ENCODE measurements at regions not wholly inside any gene's neighbourhood (a gene's known extent, or its start where the extent isn't known, plus 50 kb on each side); places are given as distances from the start of the nearest gene placed in this dataset.

DNA sequence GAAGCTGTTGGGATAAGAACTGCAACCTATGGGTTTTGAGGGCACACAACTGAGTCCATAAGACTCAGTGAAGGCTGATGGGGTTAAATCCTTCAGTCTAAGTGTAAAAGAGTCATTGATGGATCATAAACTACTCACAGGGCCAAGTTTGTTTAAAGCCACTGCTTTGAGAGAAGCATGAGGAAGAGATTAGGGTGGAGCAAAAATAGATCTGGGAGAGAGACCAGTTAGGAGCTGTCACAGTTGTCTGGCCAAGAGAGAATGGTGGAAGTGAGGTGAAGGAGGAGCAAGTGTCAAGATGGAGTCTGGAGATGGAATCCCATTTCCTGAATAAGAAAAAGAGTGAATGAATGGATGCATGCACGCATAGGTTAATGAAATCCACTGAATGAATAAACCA lies 379.1 kb upstream of the CDH11 start:
- ATAC-seq (no peak), DNase-seq (ENCODE audit: low spot score) (no peak)

DNA sequence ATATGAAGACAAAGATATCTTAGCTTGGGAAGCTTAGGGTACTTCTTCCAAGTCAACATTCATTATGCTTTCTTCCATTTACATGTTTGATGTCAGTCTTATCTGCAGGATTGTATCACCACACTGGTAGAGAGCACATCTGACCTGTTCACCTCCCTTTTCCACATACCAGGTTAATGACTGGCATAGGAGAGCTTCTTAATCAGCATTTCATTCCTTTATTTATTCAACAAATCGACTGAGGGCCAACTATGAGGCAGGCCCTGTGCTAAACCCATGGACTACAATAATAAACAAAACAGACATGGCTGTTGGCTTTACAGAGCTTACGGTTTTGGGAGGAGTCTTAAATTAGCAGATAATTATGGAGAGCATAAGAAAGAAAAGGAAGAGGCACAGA lies 378.1 kb upstream of the CDH11 start:
- ATAC-seq, result no peak
- DNase-seq (ENCODE audit: low spot score), result no peak

DNA sequence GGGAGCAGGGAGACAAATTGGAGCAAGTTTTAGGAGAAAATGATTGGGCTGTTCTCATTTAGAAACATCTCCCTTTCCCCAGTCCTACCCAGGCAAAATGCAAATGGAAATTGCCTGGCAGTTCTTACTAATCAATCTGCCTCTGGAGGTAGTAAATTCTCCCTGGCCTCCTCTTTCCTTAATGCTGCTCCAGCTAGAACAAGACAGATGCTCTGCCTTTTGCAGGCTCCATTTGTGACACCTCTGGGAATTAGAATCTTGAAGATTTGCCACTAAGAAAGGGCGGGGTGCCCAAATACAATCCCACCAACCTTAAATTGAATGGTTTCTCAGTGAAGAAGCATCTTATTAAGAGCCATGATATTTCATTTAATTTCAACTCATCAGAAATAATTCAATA lies 377.7 kb upstream of the CDH11 start:
- ATAC-seq (no peak), DNase-seq (ENCODE audit: low spot score) (no peak)

DNA sequence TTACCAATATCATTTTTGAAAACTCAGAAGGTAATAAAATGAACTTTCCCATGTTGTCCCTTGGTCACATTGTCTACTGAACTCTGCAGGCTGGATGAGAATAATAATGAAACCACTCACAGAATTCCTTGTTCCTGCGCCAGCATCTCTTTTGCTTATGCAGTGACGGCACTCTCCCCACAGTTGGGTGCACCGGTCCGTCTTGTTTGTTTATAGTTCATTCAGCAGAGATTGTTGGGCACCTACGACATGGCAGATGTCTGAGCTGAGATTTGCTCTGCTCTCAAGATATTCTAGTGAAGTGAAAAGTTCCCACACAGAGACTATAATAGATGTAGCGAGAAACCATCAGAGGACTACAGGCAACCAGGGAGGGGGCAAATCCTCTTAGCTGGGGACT lies 375.7 kb upstream of the CDH11 start:
- no peak for ATAC-seq
- no peak for DNase-seq (ENCODE audit: low spot score)

DNA sequence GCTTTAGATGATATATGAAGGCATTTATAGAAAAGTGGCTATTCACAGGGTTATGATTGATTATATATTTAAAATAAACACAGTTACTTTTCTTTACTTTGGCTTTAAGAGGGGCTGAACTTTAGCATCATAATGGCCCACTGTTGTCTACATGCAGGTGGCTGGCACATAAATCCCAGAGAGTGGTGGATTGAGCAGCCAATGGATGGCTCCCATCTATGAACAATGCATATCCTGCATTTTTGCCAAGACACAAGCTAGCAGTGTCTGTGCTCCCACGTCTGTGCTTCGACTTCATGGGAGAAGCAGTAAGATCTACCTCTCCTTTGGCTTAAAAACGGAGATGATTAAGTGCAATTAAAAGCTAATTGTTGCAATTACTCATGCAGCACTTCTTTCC lies 373.2 kb upstream of the CDH11 start:
- ATAC-seq, result no peak
- no peak for DNase-seq (ENCODE audit: low spot score)

DNA sequence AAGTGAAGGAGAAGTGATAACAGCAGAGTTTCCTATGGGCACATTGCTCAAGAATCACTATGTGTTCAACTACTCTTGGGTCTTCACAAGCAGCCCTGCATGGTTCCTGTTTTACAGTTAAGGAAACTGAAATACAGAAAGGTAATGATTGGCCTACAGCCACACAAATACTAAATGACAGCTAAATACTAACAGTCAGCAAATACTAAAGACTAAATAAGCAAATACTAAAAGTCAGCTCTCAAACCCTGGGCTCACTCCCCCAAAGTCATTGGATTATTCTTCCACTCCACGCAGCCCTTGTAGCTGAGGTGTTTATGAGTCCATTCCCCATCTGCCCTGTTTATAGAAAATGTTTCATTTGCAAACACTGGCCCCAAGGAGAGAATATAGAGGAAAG lies 372.7 kb upstream of the CDH11 start:
- no peak for ATAC-seq
- DNase-seq (ENCODE audit: low spot score), result no peak

DNA sequence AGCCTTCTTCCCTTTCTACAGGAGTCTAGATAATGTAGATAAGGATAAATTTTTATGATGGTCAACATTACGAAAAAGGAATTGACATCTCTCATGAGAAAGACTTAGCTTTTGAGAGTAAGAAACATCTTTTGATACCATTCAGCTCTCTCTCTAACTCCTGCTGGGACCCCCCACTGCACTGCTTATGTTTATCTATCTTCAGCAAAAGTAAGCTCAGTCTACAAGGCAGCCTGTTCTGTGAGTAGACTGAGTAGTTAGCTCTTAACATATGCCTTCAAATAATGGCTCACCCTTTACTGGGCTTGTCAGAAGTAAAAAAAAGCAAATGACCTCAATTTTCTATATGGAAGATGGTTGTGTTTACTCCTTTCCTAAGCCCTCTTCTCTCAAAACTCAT lies 372.2 kb upstream of the CDH11 start:
- ATAC-seq (no peak), DNase-seq (ENCODE audit: low spot score) (no peak)

DNA sequence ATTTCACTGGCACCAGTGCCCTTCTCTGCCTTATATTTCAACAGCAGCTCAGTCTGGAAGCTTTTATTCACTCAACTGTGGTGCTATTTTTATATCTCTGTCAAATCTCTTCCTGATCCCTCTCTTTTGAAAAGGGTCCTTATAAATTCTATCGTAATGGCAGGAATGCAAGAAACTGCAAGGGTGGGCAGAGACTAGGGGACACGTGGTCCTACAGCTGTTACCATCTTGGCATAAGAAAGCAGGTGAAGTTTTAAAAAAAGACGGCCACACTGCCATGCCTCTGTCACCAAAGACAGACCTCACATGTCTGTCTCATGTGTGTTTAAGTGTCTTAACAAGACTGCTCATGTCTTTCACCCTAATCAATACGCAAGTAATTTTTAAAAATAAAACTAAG lies 368.4 kb upstream of the CDH11 start:
- ATAC-seq (no peak), DNase-seq (ENCODE audit: low spot score) (no peak)

DNA sequence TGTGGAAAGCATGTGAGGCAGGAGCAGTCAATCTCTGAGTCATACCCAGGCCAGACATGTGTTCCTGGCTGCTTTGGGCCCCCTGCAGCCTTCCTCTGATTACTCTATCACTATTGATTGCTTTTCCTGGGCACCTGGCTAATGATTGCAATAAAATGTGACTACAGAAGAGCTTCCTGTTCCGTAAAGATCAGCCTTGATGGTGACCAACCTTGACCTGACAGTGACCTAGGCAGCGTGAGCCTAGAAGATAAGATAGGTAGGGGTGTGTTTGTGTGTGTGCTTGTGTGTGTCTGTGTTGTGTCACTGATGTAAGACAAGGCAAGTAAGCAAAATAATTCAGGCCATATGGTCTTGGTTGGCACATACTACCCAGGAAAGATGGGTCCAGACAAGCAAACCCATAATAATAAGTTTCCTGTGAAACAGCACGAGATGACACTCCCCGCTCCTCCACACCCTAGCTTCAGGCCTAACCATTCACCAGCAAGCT lies 367.7 kb upstream of the CDH11 start:
- ATAC-seq (no peak), DNase-seq (ENCODE audit: low spot score) (no peak)

DNA sequence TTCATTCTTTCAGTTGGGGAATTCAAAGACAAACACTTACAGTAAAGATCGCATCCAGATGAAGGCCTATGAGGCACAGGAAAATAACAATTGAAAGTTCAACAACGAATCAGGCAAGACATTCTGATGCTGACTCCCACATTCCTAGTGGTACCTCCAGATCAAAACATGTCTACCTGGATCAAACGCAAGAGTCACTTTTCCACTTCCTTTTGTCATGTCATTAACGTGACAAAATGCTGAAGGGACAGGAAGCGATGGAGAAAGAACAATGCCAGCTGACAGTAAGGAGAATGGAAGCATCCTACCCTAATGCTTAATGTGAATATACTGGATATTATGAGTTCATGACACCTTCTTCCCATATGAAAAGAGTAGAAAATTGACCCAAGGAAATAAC lies 365.4 kb upstream of the CDH11 start:
- DNase-seq (ENCODE audit: low spot score) (no peak), ATAC-seq (no peak)

DNA sequence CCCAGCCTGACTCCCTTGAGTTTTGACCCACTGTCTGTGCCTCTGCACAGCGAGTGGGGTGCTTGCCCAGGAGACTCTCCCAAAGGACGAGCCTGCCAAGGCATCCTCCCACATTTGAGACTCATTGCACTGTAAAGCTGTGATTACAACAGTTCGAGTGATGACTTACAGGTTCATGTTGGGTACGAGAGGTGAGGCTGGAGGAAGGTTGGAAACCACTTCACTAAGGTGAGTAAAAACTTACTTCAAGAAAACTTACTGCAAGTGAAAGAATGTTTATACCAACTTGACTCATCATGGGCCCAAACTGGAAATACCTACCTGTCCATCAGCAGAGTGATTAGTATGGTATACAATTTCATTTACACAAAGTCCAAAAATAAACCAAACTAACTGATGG lies 360.1 kb upstream of the CDH11 start:
- ATAC-seq, result no peak
- no peak for DNase-seq (ENCODE audit: low spot score)

DNA sequence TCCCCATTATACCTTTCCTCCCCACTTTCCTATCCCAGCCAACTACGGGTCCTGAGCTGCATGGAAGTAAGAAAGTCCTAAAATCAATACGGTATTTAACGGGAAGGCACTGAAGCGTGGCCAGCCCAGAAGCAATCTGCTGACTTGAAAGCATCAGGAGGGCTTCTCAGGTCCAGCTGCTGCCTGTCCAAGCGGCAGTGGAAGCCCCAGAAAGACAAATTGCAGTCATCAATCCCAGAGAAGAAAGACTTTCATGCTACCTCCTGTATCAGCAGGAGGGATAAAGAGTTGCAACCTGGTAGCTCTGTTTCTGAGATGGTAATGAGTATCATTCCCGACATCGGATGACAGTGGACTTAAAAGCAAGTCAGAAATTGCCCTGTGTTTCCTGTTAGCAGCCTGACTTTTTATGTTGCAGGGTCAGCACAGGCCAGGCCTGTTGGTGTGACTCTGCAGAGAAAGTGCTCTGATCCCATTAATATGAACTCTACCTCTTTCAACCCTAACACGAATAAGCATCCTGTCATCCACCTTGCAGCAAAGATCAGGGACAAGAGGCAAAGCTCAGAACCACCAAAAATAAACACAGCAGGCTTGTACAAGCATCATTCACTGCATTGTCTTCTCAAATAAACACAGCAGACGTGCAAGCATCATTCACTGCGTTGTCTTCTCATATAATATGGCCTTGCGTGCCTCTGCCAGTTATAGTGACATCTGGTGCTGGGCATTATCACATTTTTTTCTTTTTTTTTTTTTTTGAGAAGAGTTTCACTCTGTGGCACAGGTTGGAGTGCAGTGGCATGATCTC lies 358.6 kb upstream of the CDH11 start:
- DNase-seq (ENCODE audit: low spot score) (no peak), ATAC-seq (no peak)

DNA sequence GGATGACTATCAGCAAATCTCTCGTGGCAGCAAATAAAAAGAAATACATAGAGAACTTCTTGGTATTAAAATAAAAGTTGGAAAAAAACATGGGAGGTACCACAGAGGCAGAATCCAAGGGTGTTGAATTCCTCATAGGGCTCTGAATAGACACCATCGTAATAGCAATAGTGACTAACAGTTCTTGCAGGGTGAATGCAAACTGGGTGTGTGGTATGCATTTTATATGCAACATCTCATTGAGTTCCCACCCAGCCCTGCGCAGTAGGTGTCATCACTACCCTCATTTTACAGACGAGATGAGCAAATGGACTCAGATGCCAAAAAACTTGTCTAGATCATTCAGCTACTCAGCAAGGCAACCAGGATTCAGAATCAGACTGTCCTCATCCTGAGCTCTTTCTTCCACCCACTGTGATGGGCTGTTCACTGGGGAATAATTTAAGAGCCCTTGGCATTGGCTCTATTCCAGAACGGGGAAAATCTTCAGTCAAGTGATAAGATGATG lies 354.6 kb upstream of the CDH11 start:
- no peak for ATAC-seq
- no peak for DNase-seq (ENCODE audit: low spot score)

DNA sequence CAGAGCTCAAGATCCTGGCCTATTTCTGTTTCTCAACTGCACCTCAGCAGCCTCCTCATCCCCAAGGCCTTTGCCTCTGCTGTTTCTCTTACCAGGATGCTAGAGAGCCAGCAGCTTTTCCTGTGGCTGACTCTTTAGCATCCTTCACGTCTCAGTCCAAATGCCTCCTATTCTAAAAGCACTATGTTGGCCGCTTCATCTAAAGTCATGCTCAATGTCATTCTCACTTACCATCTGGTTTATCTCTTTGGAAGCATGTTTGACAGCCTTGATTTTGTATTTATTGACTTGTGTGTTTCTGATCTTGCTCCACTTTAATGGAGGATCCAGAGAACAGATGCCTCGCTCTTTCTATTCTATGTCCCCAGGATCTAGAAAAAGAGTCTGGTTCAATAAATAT lies 351.8 kb upstream of the CDH11 start:
- no peak for ATAC-seq
- no peak for DNase-seq (ENCODE audit: low spot score)

DNA sequence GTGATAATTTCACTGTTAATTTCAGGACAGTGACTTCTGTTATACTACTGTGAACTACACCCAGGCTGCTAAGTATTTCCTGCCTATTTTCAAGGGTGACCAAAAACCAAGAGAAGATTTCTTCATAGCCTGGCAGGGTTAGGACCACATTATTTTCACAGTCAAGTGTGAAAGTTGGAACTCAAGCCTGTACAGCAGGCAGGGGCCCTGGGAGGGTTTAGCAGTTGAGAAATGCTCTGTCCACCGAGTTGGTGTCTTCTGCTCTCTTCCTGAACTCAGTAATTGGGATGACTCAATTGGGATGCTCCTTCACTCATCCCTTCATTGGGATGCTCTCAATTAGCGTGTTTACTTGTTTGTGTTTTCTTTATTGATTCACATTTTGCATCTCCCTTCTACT lies 347.3 kb upstream of the CDH11 start:
- DNase-seq (ENCODE audit: low spot score) (no peak), ATAC-seq (no peak)

DNA sequence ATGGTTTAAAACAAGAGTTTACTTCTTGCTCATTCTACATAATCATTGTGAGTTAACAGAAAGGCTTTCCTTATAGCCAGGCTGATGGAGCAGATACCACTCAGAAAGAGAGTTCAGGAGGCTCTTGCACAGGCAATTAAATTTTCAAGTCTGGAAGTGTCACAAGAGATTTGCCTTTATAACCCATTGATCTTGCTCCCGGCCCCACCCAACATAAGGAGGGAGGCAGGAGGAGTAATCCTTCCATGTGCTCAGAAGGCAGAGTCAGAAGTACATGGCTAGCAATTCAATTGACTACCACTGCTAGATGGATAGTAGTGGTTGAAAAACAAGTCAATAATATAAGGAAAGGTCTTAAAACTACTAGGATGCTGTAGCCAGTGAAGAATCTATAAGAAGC lies 346.3 kb upstream of the CDH11 start:
- no peak for ATAC-seq
- no peak for DNase-seq (ENCODE audit: low spot score)

DNA sequence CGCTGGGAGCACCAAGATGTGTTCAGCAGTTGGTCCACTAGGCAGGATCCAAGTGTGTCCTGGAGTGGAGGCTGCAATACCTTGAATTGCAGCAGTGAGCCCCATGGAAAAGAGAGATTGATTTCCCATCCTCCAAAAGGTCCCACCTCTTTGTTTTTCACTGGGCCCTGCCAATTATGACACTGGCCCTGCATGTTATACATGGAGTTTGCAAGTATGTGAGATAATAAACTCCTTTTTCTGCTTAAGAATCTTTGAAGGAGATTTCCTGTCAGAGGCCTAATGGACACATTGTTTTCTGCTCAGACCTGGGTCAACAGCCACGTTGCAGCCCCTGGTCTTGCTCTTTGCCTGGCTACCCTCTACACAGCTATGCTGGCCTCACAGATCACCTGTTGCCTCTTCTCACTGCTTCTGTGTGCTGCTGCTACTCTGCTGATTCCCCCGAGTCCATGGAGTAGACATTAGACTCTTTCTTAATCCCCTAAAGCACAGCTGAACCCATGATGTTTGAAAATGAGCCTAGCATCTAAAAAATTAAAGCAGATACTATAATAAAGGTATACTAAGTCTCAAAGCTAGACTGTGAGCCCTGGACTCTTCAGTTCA lies 341.9 kb upstream of the CDH11 start:
- ATAC-seq, result no peak
- no peak for DNase-seq (ENCODE audit: low spot score)

DNA sequence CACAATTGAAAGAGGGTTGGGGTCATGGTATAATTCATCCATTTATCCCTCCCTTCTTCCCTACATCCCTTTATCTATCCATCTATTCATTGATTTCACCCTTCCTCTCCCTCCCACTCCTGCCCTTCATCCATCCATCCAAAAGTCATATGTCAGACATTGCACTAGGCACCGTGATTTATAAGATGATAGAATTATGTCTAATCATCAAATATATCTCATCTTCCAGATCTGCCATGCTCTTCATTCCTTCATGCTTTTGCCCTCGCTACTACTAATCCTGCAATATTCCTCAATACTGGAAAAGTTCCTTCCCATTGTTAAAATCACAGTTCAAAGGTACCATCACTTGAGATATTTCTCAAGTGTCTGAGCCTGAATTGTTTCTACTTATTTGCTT lies 335.2 kb upstream of the CDH11 start:
- ATAC-seq (no peak), DNase-seq (ENCODE audit: low spot score) (no peak)

DNA sequence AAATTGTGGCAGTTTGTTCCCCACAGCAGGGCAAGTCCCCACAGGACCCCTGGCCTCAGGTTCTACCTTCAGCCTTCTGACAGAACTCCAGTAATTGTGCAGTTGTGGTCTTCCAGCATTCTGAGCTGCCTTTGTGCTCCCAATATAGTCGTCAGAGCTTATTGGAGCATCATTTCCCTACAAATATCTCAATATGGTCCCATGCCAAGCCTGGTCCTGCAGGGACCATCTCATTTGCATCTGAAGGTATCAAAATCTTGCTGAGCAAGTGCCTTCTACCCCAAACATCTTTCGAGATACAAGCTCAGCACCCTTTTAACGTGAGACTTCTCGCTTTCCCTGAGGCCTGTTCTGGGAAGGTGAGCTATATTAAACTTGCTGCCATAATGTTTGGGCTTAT lies 333.9 kb upstream of the CDH11 start:
- DNase-seq (ENCODE audit: low spot score) (no peak), ATAC-seq (no peak)

DNA sequence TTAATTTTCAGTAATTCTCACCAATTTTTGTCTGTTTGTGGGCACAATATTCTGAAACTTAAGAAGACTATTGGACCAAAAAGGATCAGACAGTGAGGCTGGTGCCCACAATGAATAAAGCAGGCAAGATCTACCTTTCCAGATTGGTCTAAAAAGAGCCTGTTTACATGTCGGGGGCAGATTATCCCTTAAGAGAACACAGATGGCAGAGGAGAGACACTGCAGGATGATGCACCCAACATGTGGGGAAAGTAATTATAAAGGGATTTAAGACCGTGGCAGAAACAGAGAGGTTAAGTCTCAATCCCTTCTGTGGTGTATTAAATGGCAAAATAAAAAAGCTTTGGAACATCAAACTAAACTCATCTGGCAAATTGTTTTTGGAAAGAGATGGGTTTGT lies 331.8 kb upstream of the CDH11 start:
- ATAC-seq, result no peak
- no peak for DNase-seq (ENCODE audit: low spot score)

DNA sequence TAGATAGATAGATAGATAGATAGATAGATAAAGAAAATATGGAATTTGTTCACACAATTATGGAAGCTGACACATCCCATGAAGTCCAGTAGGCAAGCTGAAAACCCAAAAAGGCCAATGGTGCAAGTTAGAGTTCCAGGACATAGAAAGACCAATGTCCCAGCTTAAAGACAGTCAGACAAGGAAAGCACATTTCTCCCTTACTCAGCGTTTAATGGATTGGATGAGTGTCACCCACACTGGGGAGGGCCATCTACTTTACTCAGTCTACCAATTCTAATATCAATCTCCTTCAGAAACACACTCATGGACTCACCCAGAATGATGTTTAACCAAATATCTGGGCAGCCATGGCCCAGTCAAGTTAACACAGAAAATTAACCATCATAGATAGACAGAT lies 327.7 kb upstream of the CDH11 start:
- ATAC-seq, result no peak
- no peak for DNase-seq (ENCODE audit: low spot score)

DNA sequence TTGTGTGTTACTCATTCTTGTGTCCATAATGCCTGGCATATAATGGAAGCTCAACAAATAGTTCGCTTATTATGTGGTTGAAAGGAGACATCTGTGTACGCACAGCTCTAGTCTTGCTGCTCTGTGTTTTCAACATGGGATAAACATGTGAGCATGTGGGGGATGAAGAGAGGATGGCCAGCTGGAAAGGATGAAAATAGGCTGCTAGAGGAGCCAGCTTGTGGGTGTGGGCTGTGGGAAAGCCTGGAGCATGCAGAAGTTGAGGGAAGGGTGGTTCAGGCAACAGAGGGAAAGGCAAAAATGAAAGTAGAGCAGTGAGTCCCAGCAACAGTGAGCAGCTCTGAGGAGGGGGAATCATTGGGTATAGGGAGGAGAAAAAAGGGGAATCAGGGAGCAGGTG lies 324.6 kb upstream of the CDH11 start:
- no peak for DNase-seq (ENCODE audit: low spot score)
- no peak for ATAC-seq

Measured in left lobe of liver (tissue), 2 donors.